ENCODE measurements at regions not wholly inside any gene's neighbourhood (a gene's known extent, or its start where the extent isn't known, plus 50 kb on each side); places are given as distances from the start of the nearest gene placed in this dataset.

- Histone ChIP-seq H3K27ac (no peak overlapping the region), H3K4me1 (no peaks in the 10 kb centered on the region), H3K27me3 (no peaks in the 10 kb centered on the region), H3K9me3 (peaks cover 0 to 4% (median 0%) of the 10 kb centered on the region in 4 donors), H3K4me3 (no peak overlapping the region), H3K36me3 (no peaks in the 10 kb centered on the region)
- TF ChIP-seq CTCF (IDR thresholded peaks at IDR 0.05) (no peak), POLR2A (IDR thresholded peaks at IDR 0.05) (no peak)
- DNase-seq: no peak
Observed at GRCh38 chr5:28217695-28218094, 1179.3 kb upstream of the CDH9 start.

GRCh38 chr5:28216939-28217360 lies 1178.6 kb upstream of the CDH9 start:
- no peak for DNase-seq
- no peak for TF ChIP-seq POLR2A (IDR thresholded peaks at IDR 0.05)
- TF ChIP-seq CTCF (IDR thresholded peaks at IDR 0.05): no peak
- H3K36me3 ChIP-seq: no peaks in the 10 kb centered on the region
- H3K27me3 ChIP-seq: no peaks in the 10 kb centered on the region
- peaks cover 0 to 4% (median 0%) of the 10 kb centered on the region in 4 donors for H3K9me3 ChIP-seq
- H3K4me3 ChIP-seq: no peak overlapping the region
- no peak overlapping the region for H3K27ac ChIP-seq
- H3K4me1 ChIP-seq: no peaks in the 10 kb centered on the region

- Histone ChIP-seq H3K4me3 (no peak overlapping the region), H3K4me1 (no peaks in the 10 kb centered on the region), H3K9me3 (no peaks in the 10 kb centered on the region), H3K27me3 (no peaks in the 10 kb centered on the region), H3K36me3 (no peaks in the 10 kb centered on the region), H3K27ac (no peak overlapping the region)
- TF ChIP-seq CTCF (IDR thresholded peaks at IDR 0.05) (no peak), POLR2A (IDR thresholded peaks at IDR 0.05) (no peak)
- no peak for DNase-seq
Observed at GRCh38 chr5:28215091-28215490, 1176.7 kb upstream of the CDH9 start.

GRCh38 chr5:28214292-28214691 lies 1175.9 kb upstream of the CDH9 start:
- H3K9me3 ChIP-seq: no peaks in the 10 kb centered on the region

GRCh38 chr5:28208356-28208755 lies 1170.0 kb upstream of the CDH9 start:
- Histone ChIP-seq H3K4me3 (no peak overlapping the region), H3K4me1 (no peaks in the 10 kb centered on the region), H3K36me3 (no peaks in the 10 kb centered on the region), H3K27ac (no peak overlapping the region), H3K9me3 (no peaks in the 10 kb centered on the region), H3K27me3 (no peaks in the 10 kb centered on the region)
- DNase-seq: no peak
- no peak for TF ChIP-seq CTCF (IDR thresholded peaks at IDR 0.05)
- TF ChIP-seq POLR2A (IDR thresholded peaks at IDR 0.05): no peak

More at GRCh38 chr5:28214292-28214691, 1175.9 kb upstream of the CDH9 start:
- DNase-seq: no peak
- H3K36me3 ChIP-seq: no peaks in the 10 kb centered on the region
- no peaks in the 10 kb centered on the region for H3K27me3 ChIP-seq
- no peaks in the 10 kb centered on the region for H3K4me1 ChIP-seq
- H3K27ac ChIP-seq: no peak overlapping the region
- no peak overlapping the region for H3K4me3 ChIP-seq
- TF ChIP-seq CTCF (IDR thresholded peaks at IDR 0.05) (no peak), POLR2A (IDR thresholded peaks at IDR 0.05) (no peak)

- no peak for TF ChIP-seq POLR2A (IDR thresholded peaks at IDR 0.05)
- TF ChIP-seq CTCF (IDR thresholded peaks at IDR 0.05): no peak
- no peak overlapping the region for H3K4me3 ChIP-seq
- H3K9me3 ChIP-seq: no peaks in the 10 kb centered on the region
- no peaks in the 10 kb centered on the region for H3K36me3 ChIP-seq
- H3K27ac ChIP-seq: no peak overlapping the region
- H3K4me1 ChIP-seq: no peaks in the 10 kb centered on the region
- no peaks in the 10 kb centered on the region for H3K27me3 ChIP-seq
- DNase-seq: no peak
Observed at GRCh38 chr5:28190011-28190410, 1151.6 kb upstream of the CDH9 start.

All from Peyer's patch (tissue), 4 donors.